PFSK-1 (cell line): ENCODE measurements at regions not wholly inside any gene's neighbourhood (a gene's known extent, or its start where the extent isn't known, plus 50 kb on each side); places are given as distances from the start of the nearest gene placed in this dataset.

Experiments
- FOXP2 ChIP-seq: optimal IDR thresholded peaks from 2 replicates; pipeline ENCODE3; 2011; ENCODE audit warnings: borderline replicate concordance, control low read depth, inconsistent platforms; ENCODE audit not compliant: insufficient read depth; ENCODE audit errors: extremely low read length, extremely low read depth
- POLR2AphosphoS5 ChIP-seq: IDR thresholded peaks from 2 replicates; pipeline ENCODE4 v1.6.1; 2012; ENCODE audit warnings: low read depth, mild to moderate bottlenecking, control low read depth, low read length, moderate library complexity
- REST ChIP-seq, 2 experiments: IDR thresholded peaks; 2 replicates each; pipeline versions ENCODE4 v1.6.1 to v1.8.0; 2011 to 2012; ENCODE audit warnings: low read depth in 2 of 2, low read length in 2 of 2, control low read depth in 1 of 2, inconsistent platforms in 1 of 2, mild to moderate bottlenecking in 1 of 2, moderate library complexity in 1 of 2; ENCODE audit not compliant: insufficient read depth in 1 of 2
- SIN3A ChIP-seq: IDR thresholded peaks from 2 replicates; pipeline ENCODE4 v1.6.1; 2012; ENCODE audit warnings: mild to moderate bottlenecking, low read length, moderate library complexity, borderline replicate concordance; ENCODE audit not compliant: insufficient read depth
- TAF1 ChIP-seq: IDR thresholded peaks from 2 replicates; pipeline ENCODE4 v1.6.1; 2012; ENCODE audit warnings: low read length, control low read depth, borderline replicate concordance; ENCODE audit not compliant: insufficient read depth

GRCh38 chr4:161291222-161291621 lies 872.6 kb downstream of the FSTL5 start:
- TF ChIP-seq TAF1 = no peak
- no peak for TF ChIP-seq REST (IDR thresholded peaks at IDR 0.05; ENCODE audit: insufficient read depth in 1 of 2, low read depth in 2 of 2, low read length in 2 of 2)
- no peak for TF ChIP-seq SIN3A
- no peak for TF ChIP-seq POLR2AphosphoS5
- TF ChIP-seq FOXP2 = no peak

GRCh38 chr4:161287678-161288352 lies 876.0 kb downstream of the FSTL5 start:
- TF ChIP-seq FOXP2 (no peak), POLR2AphosphoS5 (no peak)

GRCh38 chr4:161285461-161285860 lies 878.3 kb downstream of the FSTL5 start:
- TF ChIP-seq REST (IDR thresholded peaks at IDR 0.05; ENCODE audit: insufficient read depth in 1 of 2, low read depth in 2 of 2, low read length in 2 of 2) = no peak
- no peak for TF ChIP-seq POLR2AphosphoS5
- no peak for TF ChIP-seq TAF1
- no peak for TF ChIP-seq FOXP2
- no peak for TF ChIP-seq SIN3A

- no peak for TF ChIP-seq POLR2AphosphoS5
Measured at GRCh38 chr4:161280929-161281328, 882.9 kb downstream of the FSTL5 start.

- no peak for TF ChIP-seq REST (IDR thresholded peaks at IDR 0.05; ENCODE audit: insufficient read depth in 1 of 2, low read depth in 2 of 2, low read length in 2 of 2)
- no peak for TF ChIP-seq TAF1
- no peak for TF ChIP-seq FOXP2
- TF ChIP-seq SIN3A = no peak
- TF ChIP-seq POLR2AphosphoS5 = no peak
Measured at GRCh38 chr4:161279095-161279494, 884.7 kb downstream of the FSTL5 start.

- no peak for TF ChIP-seq POLR2AphosphoS5
- TF ChIP-seq REST (IDR thresholded peaks at IDR 0.05; ENCODE audit: insufficient read depth in 1 of 2, low read depth in 2 of 2, low read length in 2 of 2) = no peak
- TF ChIP-seq FOXP2 = no peak
- no peak for TF ChIP-seq TAF1
- TF ChIP-seq SIN3A = no peak
Measured at GRCh38 chr4:161273607-161274006, 890.2 kb downstream of the FSTL5 start.
